Keratinocyte (primary cell): ENCODE measurements at regions not wholly inside any gene's neighbourhood (a gene's known extent, or its start where the extent isn't known, plus 50 kb on each side); places are given as distances from the start of the nearest gene placed in this dataset.

Source experiments
- EZH2 ChIP-seq: IDR thresholded peaks from one replicate; pipeline ENCODE4 v1.6.1; 2012; ENCODE audit warnings: inconsistent platforms, mild to moderate bottlenecking, low read length, moderate library complexity
- TF ChIP-seq, protein P1 (sequence below), 3 experiments: IDR thresholded peaks in 1 of 3; conservative IDR thresholded peaks in 1 of 3; optimal IDR thresholded peaks in 1 of 3; 2 replicates in 2 of 3; 3 replicates in 1 of 3; pipeline versions ENCODE3 to v1.5.1; 2011; ENCODE audit warnings: low read length in 3 of 3, mild to moderate bottlenecking in 3 of 3, moderate library complexity in 2 of 3, control low read depth in 1 of 3, inconsistent platforms in 1 of 3; ENCODE audit not compliant: insufficient read depth in 2 of 3; ENCODE audit errors: extremely low read depth in 1 of 3

DNA sequence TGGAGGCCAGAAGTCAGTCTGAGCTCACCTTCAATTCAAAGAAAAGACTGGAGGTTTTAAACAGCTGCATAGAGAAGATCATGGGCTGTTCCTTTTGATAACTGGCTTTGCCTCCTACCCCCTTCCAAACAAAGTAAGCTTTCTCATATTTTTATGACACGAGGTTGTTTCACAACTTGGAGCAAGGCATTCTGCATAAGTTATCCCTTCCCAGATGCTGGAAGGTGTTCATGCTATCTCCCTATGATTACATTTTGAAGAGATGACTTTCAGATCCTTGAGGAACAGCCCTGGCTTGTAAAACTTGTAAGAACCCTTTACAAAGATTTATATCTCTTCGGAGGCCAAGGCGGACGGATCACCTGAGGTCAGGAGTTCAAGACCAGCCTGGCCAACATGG lies 571.9 kb upstream of the FTMT start:
- TF ChIP-seq, protein P1, sequence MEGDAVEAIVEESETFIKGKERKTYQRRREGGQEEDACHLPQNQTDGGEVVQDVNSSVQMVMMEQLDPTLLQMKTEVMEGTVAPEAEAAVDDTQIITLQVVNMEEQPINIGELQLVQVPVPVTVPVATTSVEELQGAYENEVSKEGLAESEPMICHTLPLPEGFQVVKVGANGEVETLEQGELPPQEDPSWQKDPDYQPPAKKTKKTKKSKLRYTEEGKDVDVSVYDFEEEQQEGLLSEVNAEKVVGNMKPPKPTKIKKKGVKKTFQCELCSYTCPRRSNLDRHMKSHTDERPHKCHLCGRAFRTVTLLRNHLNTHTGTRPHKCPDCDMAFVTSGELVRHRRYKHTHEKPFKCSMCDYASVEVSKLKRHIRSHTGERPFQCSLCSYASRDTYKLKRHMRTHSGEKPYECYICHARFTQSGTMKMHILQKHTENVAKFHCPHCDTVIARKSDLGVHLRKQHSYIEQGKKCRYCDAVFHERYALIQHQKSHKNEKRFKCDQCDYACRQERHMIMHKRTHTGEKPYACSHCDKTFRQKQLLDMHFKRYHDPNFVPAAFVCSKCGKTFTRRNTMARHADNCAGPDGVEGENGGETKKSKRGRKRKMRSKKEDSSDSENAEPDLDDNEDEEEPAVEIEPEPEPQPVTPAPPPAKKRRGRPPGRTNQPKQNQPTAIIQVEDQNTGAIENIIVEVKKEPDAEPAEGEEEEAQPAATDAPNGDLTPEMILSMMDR (optimal IDR thresholded peaks at IDR 0.05 in 1 of 3, IDR thresholded peaks at IDR 0.05 in 1 of 3, conservative IDR thresholded peaks at IDR 0.05 in 1 of 3; ENCODE audit: extremely low read depth in 1 of 3, insufficient read depth in 2 of 3, low read length in 3 of 3), result no peak
- no peak for TF ChIP-seq EZH2
